ENCODE measurements at regions not wholly inside any gene's neighbourhood (a gene's known extent, or its start where the extent isn't known, plus 50 kb on each side); places are given as distances from the start of the nearest gene placed in this dataset.
"Not testable (repeated sequence)": the region's sequence is repeated elsewhere in the genome, so short reads cannot be mapped to it uniquely, and the experiment has no call there.

DNA sequence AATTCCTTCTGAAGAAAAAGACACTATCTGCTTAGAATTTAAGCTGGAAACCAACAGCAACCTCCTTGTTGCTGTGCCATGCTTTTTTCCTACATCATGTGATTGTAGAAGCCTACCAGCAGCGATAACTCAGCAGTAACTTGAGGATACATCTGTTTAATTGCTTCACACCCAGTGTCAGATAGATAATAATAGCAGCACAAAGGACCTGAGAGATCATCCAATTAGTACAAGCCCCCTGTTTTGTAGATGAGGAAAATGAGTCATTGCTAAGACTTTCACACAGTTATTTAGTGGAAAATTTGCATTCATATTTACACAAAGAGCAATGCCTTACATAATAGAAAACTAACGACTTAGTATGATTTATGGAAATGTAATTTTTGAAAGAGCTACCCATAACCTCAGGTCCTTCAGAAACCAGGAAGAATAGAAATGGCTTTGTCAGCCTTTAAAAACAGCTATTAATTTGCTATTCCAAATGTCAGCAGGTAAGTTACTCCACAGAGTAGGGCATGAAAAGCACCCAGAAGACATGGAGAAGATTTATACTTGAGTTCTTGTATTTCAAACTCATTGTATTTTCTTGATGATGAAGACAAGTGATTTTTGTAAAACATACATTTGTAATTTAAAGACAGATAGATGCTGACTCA is 93.7 kb upstream of the SGCG start:
- no peak for DNase-seq (ENCODE audit: low read depth)

DNA sequence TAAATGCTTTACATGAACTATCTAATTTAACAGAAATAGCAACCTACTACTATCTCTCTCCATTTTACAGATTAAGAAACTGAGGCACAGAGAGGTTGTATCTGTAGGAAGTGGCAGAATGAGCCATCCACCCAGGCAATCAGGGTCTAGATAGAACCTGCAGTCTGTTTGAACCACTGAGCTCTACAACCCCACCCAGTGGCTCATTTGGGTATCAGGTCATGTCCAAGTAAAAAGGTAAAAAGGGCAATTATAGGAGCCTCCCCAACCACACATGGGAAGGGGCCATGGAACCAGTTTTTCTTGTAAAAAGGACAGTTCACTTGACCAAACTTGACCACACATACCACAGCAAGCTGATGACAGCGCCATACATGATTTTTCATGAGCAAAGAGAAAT is 92.9 kb upstream of the SGCG start:
- DNase-seq (ENCODE audit: low read depth), result peak; percentile 4

DNA sequence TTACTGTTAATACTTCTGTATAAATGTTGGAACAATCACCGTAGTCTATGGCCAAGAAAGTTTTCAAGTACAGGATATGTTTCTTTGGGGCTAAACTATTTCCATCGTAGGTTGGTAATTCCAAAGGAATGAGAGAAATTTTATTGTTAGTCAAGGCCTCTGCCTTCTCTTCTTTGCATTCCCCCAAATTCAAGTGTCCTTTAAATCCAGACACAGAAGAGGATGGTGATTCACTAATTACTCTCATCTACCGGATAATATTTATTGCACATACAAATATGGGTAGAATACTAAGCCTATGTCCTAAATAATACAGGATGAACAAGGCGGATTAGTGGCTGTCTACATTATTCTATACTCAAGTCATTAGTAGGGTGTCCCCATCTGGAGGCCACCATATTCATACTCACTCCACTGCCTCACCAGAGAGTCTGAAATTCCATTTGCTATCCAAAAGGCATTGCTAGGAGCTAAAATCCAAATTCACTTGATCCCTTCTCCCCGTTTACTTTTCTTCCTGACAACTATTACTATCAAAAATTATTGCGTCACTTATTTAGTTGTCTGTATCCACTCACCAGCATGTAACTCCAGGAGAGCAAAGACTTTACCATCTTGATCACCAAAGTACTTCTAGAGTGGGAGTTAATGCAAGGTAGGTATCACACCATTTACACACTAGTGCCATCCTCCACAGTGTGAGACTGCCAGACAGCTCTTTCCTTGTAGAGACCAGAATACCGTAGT is 82.4 kb upstream of the SGCG start:
- DNase-seq (ENCODE audit: low read depth), result no peak

DNA sequence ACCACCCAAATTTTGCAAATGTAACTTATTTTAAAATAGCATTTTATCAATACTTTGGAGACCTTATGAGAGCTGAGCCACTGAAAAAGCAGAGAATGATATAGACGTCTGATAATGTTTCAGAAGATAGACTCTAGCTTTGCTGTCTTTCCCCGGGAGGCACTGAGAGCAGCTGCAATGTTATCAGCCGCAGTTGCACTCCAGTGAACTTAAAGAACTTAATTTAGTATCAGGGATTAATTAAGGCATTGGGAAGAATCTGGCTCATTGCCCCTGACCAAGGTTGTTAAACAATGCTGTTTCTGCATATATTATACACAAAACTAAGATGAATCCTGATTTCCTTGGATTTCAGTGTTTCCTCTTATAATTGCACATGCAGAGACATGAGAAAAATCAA is 75.7 kb upstream of the SGCG start:
- no peak for DNase-seq (ENCODE audit: low read depth)

DNA sequence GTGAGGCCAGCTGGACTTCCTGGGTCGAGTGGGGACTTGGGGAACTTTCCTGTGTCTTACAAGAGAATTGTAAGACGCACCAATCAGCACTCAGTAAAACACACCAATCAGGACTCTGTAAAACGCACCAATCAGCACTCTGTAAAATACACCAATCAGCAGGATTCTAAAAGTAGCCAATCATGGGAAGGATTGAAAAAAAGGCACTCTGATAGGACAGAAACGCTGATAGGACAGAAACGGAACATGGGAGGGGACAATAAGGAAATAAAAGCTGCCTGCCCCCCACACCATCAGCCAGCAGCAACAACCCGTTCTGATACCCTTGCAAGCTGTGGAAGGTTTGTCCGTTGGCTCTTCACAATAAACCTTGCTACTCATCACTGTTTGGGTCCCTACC is 73.1 kb upstream of the SGCG start:
- no peak for DNase-seq (ENCODE audit: low read depth)

DNA sequence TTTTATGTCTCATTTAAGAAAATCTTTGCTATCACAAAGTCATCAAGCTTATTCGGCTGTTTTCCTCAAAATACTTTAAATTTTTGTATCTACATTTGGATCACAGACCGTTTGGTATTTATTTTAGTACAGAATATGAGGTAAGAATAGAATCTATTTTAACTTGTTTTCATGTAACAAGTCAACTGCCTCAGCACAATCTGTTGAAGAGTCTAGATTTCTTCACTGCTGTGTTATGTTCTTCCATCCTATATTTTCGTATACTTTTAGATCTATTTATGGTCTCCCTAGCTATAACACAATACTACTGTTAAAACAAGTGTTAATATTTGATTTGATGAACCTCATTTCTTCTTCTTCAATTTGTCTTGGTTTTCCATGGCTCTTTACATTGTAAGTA is 61.6 kb upstream of the SGCG start:
- DNase-seq (ENCODE audit: low read depth), result no peak

DNA sequence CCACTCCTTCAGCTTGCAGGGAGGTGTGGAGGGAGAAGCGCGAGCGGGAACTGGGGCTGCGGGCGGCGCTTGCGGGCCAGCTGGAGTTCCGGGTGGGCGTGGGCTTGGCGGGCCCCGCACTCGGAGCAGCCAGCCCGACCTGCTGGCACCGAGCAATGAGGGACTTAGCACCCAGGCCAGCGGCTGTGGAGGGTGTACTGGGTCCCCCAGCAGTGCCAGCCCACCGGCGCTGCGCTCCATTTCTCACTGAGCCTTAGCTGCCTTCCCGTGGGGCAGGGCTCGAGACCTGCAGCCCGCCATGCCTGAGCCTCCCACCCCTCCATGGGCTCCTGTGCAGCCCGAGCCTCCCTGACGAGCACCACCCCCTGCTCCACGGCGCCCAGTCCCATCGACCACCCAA is 53.2 kb upstream of the SGCG start:
- DNase-seq (ENCODE audit: low read depth), result not testable (repeated sequence)

DNA sequence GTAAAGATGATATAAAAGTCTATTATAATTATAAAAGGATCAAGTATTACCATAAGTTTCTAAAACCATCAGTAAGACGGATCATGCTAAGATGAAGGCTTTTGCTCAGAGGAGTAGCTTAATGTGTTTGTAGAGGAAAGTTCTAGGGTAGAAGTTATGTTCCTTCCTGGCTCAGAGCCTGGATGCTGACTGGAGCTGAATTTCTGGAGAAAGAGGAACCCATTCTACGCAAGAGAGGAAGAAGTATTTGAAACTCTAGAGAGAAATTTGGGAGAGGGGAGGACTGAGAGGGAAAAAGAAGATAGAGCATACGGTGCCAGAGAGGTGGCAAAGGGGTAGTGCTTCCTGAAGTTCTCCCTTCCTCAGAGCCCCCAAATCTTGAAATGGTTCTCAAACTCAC is 51.4 kb upstream of the SGCG start:
- DNase-seq (ENCODE audit: low read depth), result no peak
